ENCODE measurements at regions not wholly inside any gene's neighbourhood (a gene's known extent, or its start where the extent isn't known, plus 50 kb on each side); places are given as distances from the start of the nearest gene placed in this dataset.

DNA sequence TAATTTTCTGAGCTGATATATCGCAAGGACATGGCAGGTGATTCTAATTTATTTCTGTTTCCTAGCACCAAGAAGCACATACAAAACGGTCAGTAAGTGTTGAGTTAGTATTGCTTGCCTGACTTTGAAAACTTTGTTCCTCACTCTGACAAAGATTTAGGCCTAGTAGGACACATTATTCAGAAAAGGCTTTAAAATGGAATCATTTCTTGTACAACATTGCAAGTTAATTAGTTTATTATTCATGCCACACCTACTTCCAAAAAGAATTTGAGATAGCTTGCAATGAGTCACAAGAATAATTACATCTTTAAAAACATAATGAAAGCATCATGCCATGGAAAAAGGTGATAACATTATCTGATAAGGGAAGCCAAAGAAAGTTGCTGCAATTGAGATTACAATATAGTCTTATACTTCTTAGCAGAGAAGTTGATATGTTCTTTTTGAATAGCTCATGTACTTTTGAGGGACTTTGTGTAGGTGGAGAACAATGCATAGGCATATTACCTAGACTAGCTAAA is 474.2 kb downstream of the KLF5 start:
- TF ChIP-seq, protein P1, sequence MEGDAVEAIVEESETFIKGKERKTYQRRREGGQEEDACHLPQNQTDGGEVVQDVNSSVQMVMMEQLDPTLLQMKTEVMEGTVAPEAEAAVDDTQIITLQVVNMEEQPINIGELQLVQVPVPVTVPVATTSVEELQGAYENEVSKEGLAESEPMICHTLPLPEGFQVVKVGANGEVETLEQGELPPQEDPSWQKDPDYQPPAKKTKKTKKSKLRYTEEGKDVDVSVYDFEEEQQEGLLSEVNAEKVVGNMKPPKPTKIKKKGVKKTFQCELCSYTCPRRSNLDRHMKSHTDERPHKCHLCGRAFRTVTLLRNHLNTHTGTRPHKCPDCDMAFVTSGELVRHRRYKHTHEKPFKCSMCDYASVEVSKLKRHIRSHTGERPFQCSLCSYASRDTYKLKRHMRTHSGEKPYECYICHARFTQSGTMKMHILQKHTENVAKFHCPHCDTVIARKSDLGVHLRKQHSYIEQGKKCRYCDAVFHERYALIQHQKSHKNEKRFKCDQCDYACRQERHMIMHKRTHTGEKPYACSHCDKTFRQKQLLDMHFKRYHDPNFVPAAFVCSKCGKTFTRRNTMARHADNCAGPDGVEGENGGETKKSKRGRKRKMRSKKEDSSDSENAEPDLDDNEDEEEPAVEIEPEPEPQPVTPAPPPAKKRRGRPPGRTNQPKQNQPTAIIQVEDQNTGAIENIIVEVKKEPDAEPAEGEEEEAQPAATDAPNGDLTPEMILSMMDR (conservative IDR thresholded peaks at IDR 0.05 in 1 of 2, IDR thresholded peaks at IDR 0.05 in 1 of 2; ENCODE audit: extremely low read depth in 1 of 2, insufficient read depth in 1 of 2, low read depth in 1 of 2, low read length in 2 of 2) = no peak
- TF ChIP-seq EZH2 (IDR thresholded peaks at IDR 0.05; ENCODE audit: borderline replicate concordance, low read length) = no peak

All from mammary epithelial cell (primary cell).